ENCODE measurements at regions not wholly inside any gene's neighbourhood (a gene's known extent, or its start where the extent isn't known, plus 50 kb on each side); places are given as distances from the start of the nearest gene placed in this dataset.

DNA sequence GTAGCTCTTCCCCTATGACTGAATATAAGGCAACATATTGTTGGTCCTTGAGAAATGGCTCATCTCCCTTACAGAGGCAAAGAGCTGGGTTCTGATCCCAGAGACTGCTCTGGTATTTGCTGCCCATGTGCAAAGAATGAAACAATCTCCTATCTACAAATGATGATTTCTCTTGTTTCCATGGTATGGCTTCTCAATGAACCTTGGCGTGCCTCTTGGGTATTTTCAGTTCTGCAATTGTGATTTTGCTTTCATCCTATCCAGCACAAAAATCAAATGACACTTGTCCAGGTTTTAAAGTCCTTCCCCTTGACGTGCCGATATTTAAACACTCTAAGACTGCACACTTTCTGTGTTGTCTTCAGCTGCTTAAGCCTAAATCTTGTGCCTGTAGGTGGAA, 109.8 kb upstream of the NR2F2 start:
- DNase-seq, result no peak

DNA sequence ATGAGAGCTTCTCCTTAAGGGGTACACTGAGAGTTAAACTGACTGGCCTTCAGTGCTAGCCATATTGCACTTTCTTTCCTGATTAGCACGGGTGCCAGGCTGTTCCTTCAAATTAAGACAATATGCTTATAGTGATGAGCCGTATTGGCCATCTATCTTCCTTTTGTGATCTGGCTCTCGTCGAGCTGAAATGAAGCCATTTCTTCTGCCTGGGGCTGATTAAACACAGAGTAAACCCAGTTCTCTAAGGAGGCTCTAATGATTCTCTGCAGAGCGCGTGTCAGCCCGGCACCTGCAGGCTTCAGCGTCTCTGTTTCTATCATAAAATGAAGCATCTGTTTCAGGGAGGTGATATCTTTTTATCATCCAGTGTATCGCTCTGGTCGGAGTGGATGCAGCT, 107.5 kb upstream of the NR2F2 start:
- no peak for DNase-seq

DNA sequence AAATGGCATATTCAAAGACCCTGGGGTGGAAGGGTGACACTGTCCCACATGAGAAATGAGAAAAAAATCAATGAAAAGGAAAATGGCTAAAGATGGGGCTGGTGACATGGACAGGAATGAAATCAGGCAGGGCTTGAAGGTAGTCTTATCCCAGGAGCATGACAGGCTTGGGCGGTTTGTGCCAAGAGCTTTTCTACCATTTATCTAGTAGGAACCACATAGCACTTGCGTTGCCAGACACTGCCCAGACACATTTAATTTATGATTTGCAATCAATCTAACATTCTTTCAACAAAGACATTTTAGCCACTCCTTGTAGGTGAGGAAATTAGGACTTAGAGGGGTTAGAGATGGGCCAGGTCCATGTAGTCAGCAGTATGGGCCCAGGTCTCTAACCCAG, 106.6 kb upstream of the NR2F2 start:
- DNase-seq, result no peak

DNA sequence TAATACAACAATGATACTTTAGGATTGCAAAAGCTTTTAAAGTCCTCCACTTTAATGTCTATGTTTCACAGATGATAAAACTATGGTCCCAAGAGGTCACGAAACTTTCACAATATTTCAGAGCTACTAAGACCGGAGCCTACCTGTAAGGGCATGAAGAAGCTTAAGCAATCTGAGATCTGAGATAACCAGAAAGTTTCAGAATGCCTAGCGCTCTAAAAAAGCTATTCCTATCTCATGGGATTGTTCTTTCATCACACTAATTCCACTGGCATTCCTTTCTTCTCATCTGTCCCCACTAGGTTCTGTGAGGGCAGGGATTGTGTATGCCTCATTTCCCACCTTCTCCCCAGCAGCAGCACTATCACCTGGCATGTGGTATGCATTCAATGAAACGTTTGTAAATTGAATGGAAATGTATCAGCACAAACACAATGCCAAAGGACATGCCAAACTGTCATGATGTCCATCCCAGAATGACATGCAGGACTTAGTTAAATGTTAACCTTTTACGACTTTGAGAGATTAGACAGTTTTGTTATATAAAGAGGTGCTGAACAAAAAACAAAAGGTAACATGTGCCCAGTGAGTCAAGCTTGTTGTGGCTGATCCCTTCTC, 104.7 kb upstream of the NR2F2 start:
- no peak for DNase-seq

DNA sequence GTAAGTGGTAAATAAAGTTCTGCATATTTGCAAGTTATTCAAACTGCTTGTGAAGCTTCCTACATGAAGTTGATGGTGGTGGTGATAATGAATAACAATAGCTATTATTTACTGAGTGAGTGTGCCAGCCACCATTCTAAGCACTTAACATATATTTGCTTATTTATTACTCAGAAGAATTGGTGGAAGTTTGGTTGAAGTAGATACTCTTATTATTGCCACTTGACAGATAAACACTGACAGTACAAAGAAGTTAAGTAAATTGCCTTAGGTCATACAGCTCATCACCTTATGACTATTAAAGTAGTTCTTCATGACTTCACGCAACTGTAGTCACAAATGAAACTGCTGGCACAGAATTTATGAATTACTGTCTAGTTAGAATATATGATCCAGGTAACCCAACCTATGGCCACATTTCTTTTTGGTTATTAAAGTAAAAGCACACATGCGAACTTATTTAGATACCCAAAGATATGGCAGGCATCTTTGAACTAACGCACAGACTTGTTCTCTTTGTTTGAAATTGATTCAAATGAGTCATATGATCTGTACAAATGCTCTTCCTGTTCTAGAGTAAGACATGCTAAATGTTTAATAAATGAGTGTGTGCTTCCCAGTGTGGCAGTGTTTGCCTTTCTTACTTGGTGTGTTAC, 99.8 kb upstream of the NR2F2 start:
- DNase-seq, result no peak

DNA sequence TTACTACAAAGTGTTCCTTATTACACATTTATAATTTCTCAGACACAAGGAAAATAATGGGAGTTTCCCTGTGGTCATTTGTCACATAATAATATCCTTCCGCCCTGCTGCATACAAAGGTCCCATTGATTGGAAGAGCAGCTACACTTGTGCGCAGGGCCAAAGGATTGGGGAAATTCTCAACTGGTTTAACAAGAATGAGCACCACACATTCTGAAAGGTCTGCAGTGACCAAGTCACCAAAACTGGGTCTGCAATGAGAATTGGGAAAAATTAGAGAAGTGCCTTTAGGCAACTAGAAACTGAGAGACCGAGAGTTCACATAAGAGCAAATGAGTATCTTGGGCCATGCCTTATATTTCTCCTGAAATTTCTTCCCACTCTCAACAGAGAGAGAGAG, 98.2 kb upstream of the NR2F2 start:
- no peak for DNase-seq

DNA sequence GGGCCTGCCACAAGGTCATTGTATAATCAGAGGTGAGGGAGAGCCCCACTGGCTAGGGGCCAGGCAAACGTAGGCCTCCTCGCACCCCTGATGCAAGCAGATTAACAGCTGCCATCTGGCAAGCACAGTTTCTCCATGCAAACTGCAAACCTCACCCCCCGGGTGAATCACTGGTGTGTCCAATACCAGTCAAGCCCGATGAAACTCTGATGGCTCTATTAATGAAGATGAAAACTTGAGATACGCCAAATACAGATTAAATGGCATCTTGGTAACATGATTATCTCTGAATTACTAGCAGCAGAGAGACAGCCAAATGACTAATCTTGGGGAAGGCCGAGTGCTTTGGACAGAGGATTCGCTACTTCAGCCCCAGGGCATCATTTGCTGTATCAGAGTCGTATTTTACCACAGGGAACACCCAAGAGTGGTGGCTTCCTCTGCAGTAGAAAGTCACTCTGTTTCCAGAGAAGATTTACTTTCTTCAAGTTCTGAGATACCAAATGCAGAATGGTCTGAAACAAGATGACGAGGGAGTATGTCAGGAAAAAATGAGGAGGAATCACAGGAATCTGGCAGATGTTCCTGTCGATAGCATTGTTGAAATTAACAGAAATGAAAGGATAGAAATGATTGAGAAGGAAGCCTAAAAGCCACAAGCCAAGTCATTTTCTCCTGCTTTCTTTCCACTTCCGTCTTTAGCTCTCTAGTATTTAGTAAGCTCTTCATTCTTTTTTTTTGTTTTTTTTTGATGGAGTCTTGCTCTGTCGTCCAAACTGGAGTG, 96.2 kb upstream of the NR2F2 start:
- no peak for DNase-seq

DNA sequence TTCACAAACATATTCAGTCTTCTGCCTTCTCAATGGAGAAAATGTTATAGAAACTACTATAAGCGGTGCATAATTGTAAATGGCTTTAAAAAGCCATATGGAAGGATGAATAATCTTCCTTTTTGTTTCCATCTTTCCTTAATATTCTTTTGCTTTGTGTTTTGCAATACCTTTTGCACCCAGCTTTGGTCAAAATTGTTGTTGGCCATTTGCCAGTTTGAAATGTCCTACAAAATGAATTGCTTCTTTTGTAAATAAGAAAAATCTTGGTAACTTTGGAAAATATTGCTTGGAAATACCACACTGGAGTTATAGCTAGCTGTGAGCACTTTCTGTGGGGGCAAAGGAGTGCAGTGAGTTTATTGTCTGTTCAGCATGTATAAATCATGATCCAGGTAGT, 93.5 kb upstream of the NR2F2 start:
- DNase-seq, result no peak

DNA sequence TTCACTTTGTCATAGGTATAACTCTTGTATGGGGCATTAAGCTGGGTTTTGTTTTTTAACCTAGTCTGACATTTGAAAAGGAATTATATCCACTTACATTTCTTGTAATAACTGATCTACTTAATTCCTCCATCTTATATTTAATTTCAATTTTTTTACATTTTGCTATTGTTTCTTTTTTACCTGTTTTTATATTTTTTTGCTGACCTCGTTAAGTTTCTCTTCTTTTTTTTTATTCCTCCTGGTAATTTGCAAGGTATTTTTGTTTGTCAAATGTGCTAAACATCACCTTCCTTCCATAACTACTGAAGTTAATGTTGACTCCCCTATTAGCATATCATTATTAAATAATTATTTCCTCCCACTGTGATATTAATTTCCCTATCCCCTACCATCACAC, 87.7 kb upstream of the NR2F2 start:
- DNase-seq, result no peak

DNA sequence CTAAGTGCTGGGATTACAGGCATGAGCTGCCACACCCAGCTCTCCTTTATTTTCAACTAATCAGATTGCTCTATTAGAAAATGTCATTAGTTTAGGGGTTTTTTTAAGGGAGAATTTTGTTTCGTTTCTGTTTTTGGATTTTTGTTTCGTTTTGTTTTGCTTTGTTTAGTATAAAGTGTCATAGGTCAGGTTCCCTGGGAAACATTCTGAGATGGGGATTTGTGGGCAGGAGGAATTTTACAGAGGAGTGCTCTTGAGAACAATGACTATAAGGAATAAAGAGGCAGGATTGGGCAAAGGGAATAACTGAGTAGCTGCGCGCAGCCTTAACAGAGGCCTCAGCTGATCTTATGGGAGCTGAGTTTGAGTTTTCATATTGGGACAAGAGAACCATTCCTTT, 86.8 kb upstream of the NR2F2 start:
- no peak for DNase-seq

DNA sequence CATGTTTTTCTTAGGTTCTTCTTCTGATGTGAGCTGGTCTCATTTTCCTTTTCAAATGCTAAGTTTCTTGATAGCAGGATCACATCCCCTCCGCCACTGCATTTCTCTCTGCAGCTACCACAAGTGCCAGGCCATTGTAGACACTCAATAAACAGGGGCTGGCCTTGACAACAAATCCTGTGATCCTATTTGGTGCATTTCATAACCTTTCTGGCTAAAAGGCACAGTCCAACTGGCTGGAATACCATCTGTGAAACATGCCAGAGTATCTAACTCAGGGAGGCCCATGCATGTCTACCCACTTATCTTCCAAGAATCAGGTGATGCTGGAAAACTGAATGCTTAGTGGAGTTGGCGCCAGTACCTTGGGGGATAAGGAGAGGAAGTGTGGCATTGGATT, 85.2 kb upstream of the NR2F2 start:
- no peak for DNase-seq

DNA sequence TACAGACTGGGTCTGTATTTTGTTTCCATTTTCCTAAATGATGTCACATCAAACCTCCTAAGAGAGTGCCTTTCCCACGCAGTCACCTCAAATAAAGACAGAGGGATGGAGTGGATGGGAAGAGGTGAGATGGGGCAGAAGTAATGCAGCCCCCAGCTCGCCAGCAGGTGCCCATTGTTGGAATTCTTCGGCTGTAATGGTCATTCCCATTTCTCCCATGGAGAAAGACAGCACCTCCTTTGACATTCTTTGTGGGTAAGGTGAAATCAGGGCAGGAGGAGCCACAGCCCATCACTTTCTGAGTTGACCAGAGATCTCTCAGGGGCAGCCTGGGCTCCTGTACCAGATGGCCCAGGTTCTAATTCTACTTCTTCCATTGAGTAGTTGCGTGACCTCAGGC, 84.4 kb upstream of the NR2F2 start:
- DNase-seq, result no peak

DNA sequence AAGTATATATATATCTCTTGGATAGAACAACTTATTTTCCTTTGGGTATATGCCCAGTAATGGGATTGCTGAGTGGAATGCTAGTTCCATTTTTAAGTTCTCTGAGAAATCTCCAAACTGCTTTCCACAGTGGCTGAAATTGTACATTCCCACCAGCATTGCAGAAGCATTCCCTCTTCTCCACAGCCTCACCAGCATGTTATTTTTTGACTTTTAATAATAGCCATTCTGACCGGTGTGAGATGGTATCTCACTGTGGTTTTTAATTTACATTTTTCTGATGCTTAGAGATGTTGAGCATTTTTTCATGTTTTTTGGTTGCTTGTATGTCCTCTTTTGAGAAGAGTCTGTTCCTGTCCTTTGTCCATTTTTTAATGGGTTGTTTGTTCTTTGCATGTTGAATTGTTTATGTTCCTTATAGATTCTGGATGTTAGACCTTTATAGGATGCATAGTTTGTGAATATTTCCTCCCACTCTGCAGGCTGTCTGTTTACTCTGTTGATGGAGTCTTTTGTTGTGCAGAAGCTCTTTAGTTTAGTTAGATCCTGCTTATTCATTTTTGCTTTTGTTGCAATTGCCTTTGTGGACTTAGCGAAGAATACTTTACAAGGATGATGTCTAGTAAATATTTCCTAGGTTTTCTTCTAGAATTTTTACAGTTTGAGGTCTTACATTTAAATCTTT, 82.7 kb upstream of the NR2F2 start:
- no peak for DNase-seq

DNA sequence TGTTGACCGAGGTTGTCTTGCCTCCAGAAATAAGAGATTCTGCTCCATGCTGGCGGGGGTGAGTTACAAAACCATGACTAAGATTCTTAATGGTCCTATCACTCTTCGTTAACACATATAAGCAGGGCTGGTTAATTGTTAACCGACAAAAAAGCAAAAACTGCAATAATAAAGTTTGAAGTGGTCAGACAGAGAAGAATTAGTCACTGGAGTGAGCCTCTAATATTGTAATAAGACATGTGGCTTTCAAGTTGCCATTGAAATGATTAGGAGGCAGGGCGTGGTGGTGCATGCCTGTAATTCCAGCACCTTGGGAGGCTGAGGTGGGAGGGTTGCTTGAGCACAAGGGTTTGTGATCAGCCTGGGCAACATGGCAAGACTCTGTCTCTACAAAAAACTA, 78.4 kb upstream of the NR2F2 start:
- no peak for DNase-seq

DNA sequence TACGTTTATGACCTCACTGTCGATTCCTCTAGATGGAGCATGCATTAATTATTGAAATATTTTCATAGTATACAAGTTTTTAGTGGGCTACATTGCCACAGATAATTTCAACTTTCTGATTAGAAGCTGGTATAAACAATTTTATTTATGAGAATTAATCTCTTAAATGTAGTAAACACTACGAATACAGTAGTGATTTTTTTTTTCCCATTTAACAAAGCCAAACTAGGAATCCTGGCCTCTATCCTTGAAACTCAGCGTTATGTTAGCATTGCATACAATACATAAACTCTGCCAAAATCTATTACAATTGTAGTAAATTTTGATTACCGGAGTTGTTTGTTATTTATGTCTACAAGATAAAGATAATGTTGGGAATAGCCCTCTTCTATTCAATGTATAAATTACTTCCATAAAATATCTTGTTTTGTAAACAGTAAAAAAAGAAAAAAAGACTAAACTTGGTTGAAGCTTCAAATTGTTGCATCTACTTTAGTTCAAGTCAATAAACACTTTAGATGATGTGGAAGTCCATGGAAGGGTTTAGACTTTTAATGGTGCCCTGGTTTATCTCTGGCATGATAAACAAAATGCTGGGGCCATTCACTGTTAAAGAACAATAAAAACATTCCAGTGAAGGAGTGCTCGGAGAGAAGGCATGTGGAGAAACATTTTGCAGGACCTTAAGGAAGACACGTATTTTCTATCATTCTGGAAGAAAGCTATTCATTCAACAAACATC, 77.3 kb upstream of the NR2F2 start:
- DNase-seq, result no peak

DNA sequence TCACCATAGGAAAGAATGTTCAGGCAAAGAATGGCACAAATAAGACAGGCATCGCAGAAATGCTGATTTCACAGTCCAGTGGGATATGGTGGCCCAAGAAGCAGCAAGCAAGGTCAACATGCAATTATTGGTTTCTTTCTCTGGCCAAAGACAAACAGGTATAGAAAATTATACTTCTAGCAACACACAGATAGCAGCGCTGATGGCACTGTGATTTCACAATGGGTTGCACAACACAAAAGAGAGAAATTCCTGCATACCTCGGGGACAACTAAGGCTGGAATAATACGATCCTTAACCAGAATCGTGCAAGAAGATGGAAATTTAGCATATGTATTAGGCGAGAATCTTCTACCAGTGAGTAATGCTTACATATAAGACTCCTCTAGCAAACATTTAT, 76.3 kb upstream of the NR2F2 start:
- DNase-seq, result no peak

DNA sequence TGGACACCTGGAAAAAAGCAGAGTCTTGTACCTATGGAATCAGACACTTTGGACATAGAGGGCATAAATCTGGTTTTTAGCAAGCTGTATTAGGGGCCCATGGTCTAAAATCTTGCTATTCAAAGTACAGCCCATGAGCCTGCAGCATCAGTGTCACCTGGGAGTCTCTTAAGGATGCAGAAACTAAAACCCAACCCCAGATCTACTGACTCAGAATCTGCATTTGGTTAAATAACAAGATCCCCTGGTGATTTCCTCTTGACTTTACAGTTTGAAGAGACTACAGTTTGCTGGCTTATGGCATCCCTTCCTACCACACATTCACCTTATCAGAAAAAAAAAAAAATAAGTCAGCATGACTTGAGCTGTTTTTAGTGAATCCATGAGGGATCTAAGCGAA, 74.9 kb upstream of the NR2F2 start:
- DNase-seq, result no peak

DNA sequence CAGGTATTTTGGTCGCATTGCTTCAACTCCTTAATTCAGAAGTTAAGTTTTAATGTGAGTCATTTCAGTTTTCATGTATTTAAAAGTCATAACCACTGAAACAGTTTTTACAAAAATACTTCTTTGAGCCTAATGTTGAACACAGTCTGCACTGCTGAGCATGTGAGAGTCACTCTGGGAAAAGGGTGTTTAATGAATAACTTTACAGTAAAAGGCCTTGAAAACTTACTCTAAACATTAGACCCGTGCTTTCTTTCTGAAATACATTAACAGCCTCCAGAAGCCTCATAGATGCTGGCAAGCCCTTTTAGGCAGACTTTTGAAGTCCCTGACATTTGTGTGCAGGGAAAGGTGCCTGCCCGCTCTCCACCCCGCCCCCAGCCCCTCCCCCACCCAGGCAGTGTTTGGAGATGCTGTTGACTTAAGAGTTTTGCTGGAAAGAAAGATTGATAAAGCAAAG, 68.9 kb upstream of the NR2F2 start:
- DNase-seq, result no peak

DNA sequence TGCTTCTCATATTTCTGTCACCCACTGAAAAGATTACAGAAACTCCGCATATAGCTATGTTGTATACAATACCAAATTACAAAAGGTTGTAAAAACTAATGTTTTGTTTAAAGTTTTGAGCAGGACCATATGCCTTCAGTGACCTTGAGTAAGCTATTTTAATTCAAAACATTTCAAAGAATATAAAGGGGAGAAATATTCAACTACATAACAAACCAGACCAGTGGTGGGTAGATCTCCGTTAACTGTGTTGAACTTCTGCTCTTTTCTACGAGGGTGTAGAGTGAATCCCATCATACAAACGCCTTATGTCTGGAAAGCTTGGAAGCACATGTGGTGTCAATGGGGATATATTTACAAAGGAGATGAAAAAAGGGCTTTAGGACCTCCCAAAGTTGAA, 68.4 kb upstream of the NR2F2 start:
- DNase-seq, result no peak

DNA sequence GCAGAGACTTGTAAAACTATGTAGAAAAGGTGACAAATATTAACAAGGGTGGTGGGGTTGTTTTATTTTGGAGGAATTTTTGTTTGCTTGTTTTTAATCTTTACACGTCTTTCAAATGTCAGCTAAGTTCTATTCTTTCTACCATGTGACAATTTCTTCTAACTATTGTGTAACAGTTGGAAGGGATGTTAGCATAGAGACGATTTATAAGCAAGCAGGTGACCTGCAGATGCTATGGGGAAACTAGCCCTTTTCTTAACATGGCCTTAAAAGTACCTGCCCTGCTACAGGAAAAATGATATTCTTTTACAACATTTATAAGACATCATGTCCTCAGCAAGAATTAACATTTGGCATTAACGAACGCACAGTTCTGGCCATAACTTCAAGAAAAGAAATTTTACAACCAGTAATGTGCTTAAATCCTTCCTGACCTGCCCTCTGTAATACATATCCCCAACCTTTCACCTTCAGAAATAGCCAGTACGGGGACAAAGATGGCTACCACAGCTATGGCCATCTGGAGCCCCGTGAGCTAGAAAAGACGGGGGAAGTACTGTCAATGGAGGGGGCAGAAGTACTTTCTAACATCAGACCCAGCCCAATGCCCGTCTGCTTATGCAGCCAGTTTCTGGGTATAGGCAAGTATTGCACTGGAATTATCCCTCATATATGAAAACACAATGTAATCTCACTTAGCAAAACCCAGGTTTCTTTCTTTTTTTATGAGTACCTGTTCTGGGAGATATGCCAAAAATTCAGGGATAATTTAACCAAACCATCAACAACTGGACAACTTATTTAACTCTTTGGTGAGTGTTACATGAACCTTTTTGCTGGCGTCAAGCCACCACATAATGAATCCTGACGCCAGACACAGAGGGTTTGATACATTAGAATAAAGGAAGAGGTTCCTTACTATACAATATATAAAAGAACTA, 67.7 kb upstream of the NR2F2 start:
- DNase-seq, result no peak

DNA sequence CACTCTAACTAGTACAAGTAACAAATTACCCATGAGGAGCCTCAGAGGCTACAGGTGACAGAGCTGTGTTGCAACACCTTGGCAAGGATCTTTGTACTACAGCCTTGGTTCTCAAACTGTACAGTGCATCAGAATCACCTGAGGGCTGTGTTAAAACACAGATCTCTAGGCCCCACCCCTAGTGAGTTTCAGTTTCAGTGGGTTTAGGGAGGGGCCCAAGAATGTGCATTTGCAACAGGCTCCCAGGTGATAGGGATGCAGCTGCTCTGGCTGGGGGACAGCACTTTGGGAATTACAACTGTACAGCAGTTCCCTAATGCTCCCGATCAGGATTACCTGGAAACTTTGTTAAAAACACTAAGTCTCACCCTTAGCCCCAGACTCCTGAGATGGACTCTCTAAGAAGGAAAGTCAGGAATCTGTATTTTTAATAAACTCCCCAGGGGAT, 66.1 kb upstream of the NR2F2 start:
- no peak for DNase-seq

All from activated T-cell treated with anti-CD3 and anti-CD28 coated beads for 4 hours (primary cell).